ENCODE measurements at regions not wholly inside any gene's neighbourhood (a gene's known extent, or its start where the extent isn't known, plus 50 kb on each side); places are given as distances from the start of the nearest gene placed in this dataset.

DNA sequence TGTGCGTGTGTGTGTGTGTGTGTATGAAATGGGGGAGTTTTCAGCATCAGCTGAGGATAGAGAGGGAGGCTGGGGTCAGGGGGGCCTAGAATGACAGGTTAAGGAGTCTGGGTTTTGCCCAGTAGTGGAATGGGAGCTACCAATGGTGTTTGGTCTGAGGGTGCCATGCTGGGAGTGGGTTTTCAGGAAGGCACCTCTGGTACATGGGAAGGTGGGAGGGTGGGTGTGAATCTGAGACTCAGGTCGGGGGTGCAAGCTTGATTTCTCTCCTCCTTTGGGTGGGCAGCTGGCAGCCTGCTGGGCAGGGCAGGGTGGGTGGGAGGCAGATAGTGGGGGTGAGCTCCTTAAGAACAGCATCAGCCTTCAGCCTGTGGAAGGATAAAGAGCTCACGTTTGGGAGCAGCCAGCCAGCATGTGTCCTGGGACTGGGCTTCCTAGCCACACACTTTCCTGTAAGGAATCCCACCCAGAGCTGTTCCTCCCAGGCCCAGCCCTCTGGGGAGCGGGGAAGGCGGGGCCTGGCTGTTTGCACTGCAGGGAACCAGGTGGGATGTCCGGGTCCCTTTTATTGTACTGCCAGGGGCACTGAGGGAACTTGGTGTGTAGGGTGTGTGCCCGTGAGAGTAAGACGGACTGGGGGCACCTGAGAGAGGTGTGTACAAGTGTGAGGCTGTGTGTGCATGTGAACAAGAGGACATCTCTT, 152.8 kb downstream of the FOXD2 start:
- H3K9me2 ChIP-seq (ENCODE audit: insufficient read depth) = no peaks in the 10 kb centered on the region
- H3K4me2 ChIP-seq = no peak overlapping the region
- no peak overlapping the region for H2AFZ ChIP-seq
- no peak for DNase-seq
- no peaks in the 10 kb centered on the region for H3K79me2 ChIP-seq (ENCODE audit: low read depth)
- ChIA-PET CTCF (interaction anchor here (0.7 kb wide), 1 partner anchor 41 kb away, joined by 5 read pairs; no protein-coding TSS in a partner anchor), POLR2A (ENCODE audit: unreplicated experiment) (no interaction called here)
- no peaks in the 10 kb centered on the region for H4K20me1 ChIP-seq (ENCODE audit: insufficient read depth)
- H3K4me1 ChIP-seq (replicated peaks; ENCODE audit: insufficient read depth) = no peaks in the 10 kb centered on the region
- no TSS peak for BruUV-seq (replicated peaks)
- H3K27me3 ChIP-seq (ENCODE audit: insufficient read depth, low read depth) = peaks cover 42% of the 10 kb centered on the region
- H3F3A ChIP-seq (ENCODE audit: insufficient read depth, low read depth) = no peaks in the 10 kb centered on the region
- H3K36me3 ChIP-seq (ENCODE audit: low read depth) = no peaks in the 10 kb centered on the region
- H3K9me3 ChIP-seq (ENCODE audit: insufficient read depth, low read depth) = no peaks in the 10 kb centered on the region
- intact Hi-C loops (cut with micrococcal nuclease; ENCODE audit: unreplicated experiment) = no loop called here
- H3K4me3 ChIP-seq = no peak overlapping the region
- TF ChIP-seq EZH2 (IDR thresholded peaks at IDR 0.05; ENCODE audit: low read depth) = no peak
- TF ChIP-seq, protein P1, sequence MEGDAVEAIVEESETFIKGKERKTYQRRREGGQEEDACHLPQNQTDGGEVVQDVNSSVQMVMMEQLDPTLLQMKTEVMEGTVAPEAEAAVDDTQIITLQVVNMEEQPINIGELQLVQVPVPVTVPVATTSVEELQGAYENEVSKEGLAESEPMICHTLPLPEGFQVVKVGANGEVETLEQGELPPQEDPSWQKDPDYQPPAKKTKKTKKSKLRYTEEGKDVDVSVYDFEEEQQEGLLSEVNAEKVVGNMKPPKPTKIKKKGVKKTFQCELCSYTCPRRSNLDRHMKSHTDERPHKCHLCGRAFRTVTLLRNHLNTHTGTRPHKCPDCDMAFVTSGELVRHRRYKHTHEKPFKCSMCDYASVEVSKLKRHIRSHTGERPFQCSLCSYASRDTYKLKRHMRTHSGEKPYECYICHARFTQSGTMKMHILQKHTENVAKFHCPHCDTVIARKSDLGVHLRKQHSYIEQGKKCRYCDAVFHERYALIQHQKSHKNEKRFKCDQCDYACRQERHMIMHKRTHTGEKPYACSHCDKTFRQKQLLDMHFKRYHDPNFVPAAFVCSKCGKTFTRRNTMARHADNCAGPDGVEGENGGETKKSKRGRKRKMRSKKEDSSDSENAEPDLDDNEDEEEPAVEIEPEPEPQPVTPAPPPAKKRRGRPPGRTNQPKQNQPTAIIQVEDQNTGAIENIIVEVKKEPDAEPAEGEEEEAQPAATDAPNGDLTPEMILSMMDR (conservative IDR thresholded peaks at IDR 0.05) = no peak
- H3K27ac ChIP-seq = no peak overlapping the region

DNA sequence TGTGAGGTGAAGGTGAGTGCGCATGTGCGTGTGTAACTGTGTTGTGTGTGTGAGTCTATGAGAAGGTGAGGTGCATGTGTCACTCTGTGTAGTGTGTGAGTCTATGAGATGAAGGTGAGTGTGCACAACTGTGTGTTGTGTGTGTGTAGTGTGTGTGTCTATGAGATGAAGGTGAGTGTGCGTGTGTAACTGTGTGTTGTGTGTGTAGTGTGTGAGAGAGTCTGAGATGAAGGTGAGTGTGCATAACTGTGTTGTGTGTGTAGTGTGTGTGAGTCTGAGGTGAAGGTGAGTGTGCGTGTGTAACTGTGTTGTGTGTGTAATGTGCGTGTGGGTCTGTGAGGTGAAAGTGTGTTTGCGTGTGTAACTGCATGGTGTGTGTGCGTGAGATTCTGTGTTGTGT, 154.0 kb downstream of the FOXD2 start:
- H3K4me3 ChIP-seq = no peak overlapping the region
- H3K4me2 ChIP-seq = no peak overlapping the region
- ChIA-PET CTCF (no interaction called here), POLR2A (ENCODE audit: unreplicated experiment) (no interaction called here)
- no peaks in the 10 kb centered on the region for H3K9me3 ChIP-seq (ENCODE audit: insufficient read depth, low read depth)
- H3K4me1 ChIP-seq (replicated peaks; ENCODE audit: insufficient read depth) = no peaks in the 10 kb centered on the region
- H3K27ac ChIP-seq = no peak overlapping the region
- no peaks in the 10 kb centered on the region for H3F3A ChIP-seq (ENCODE audit: insufficient read depth, low read depth)
- TF ChIP-seq EZH2 (IDR thresholded peaks at IDR 0.05; ENCODE audit: low read depth) = no peak
- TF ChIP-seq, protein P1 (conservative IDR thresholded peaks at IDR 0.05) = no peak
- H4K20me1 ChIP-seq (ENCODE audit: insufficient read depth) = no peaks in the 10 kb centered on the region
- DNase-seq = no peak
- peaks cover 33% of the 10 kb centered on the region for H3K27me3 ChIP-seq (ENCODE audit: insufficient read depth, low read depth)
- H3K36me3 ChIP-seq (ENCODE audit: low read depth) = no peaks in the 10 kb centered on the region
- no peaks in the 10 kb centered on the region for H3K79me2 ChIP-seq (ENCODE audit: low read depth)
- no peak overlapping the region for H2AFZ ChIP-seq
- intact Hi-C loops (cut with micrococcal nuclease; ENCODE audit: unreplicated experiment) = no loop called here
- no peaks in the 10 kb centered on the region for H3K9me2 ChIP-seq (ENCODE audit: insufficient read depth)
- BruUV-seq (replicated peaks) = no TSS peak

DNA sequence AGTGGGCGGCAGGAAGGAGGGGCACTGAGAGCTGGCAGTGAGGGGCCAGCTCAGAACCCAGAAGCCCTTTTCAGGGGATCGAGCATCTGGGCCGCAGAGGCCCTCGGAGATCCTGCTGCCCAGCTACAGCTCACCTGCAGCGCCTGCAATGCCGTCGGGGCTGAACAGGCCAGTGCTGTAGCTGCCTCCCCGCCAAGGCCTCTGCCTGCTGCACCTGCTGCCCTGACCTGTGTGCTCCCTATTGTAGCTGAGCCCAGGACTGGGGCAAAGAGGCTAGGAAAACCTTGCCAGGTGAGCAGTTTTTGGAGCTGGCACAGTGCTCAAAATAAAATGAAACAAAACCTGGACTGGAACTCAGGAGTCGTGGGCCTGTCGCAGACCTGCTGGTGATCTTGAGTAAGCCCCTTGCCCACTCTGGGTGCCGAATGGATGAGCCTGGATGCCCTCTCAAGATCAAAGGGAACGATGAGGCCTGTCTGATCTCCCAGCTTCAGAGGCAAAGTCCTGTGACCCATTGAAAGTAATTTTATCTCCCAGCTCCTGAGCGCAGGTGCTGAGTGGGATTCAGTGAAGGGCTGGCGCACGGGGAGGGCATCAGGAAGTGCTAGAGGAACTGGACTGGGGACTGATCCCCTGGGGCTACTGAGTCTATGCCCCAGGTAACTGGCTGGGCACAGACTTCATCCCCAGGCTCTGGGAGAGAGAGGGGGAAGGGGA, 154.6 kb downstream of the FOXD2 start:
- Histone ChIP-seq H3K9me2 (ENCODE audit: insufficient read depth) (no peaks in the 10 kb centered on the region), H4K20me1 (ENCODE audit: insufficient read depth) (no peaks in the 10 kb centered on the region), H3K9me3 (ENCODE audit: insufficient read depth, low read depth) (no peaks in the 10 kb centered on the region), H3F3A (ENCODE audit: insufficient read depth, low read depth) (no peaks in the 10 kb centered on the region), H3K27me3 (ENCODE audit: insufficient read depth, low read depth) (peaks cover 26% of the 10 kb centered on the region), H3K27ac (no peak overlapping the region), H3K4me3 (no peak overlapping the region), H3K4me1 (replicated peaks; ENCODE audit: insufficient read depth) (no peaks in the 10 kb centered on the region), H3K4me2 (no peak overlapping the region), H2AFZ (no peak overlapping the region), H3K36me3 (ENCODE audit: low read depth) (no peaks in the 10 kb centered on the region), H3K79me2 (ENCODE audit: low read depth) (no peaks in the 10 kb centered on the region)
- DNase-seq = no peak
- ChIA-PET CTCF (no interaction called here), POLR2A (ENCODE audit: unreplicated experiment) (no interaction called here)
- no TSS peak for BruUV-seq (replicated peaks)
- intact Hi-C loops (cut with micrococcal nuclease; ENCODE audit: unreplicated experiment) = no loop called here
- no peak for TF ChIP-seq EZH2 (IDR thresholded peaks at IDR 0.05; ENCODE audit: low read depth)
- TF ChIP-seq, protein P1 (conservative IDR thresholded peaks at IDR 0.05) = no peak
